ENCODE measurements at regions not wholly inside any gene's neighbourhood (a gene's known extent, or its start where the extent isn't known, plus 50 kb on each side); places are given as distances from the start of the nearest gene placed in this dataset.

DNA sequence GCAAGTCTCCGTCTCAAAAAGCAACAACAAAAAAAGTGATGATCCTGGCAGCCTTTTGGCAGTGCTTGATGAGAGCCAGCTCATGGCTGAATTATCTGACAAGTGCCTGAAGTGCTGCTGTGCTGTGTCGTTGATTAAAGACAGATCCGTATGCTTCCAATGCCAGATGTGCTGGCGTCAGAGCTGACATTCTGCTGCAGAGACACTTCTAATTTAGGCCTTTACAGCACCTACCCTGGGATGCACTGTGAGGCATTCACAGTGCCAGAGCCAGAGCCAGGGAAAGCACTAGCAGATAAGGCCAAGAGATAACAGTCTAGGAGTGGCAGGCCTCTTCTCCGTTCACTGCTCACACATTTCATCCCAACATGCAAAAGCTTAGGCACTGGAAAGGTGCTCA lies 995.5 kb downstream of the RAB28 start:
- TF ChIP-seq, protein P1, sequence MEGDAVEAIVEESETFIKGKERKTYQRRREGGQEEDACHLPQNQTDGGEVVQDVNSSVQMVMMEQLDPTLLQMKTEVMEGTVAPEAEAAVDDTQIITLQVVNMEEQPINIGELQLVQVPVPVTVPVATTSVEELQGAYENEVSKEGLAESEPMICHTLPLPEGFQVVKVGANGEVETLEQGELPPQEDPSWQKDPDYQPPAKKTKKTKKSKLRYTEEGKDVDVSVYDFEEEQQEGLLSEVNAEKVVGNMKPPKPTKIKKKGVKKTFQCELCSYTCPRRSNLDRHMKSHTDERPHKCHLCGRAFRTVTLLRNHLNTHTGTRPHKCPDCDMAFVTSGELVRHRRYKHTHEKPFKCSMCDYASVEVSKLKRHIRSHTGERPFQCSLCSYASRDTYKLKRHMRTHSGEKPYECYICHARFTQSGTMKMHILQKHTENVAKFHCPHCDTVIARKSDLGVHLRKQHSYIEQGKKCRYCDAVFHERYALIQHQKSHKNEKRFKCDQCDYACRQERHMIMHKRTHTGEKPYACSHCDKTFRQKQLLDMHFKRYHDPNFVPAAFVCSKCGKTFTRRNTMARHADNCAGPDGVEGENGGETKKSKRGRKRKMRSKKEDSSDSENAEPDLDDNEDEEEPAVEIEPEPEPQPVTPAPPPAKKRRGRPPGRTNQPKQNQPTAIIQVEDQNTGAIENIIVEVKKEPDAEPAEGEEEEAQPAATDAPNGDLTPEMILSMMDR (conservative IDR thresholded peaks at IDR 0.05; ENCODE audit: low read depth, low read length): no peak
- TF ChIP-seq POLR2A (IDR thresholded peaks at IDR 0.05; ENCODE audit: low read depth, low read length): no peak
- TF ChIP-seq, protein P2, sequence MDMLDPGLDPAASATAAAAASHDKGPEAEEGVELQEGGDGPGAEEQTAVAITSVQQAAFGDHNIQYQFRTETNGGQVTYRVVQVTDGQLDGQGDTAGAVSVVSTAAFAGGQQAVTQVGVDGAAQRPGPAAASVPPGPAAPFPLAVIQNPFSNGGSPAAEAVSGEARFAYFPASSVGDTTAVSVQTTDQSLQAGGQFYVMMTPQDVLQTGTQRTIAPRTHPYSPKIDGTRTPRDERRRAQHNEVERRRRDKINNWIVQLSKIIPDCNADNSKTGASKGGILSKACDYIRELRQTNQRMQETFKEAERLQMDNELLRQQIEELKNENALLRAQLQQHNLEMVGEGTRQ (IDR thresholded peaks at IDR 0.05; ENCODE audit: low read depth, low read length): no peak
- TF ChIP-seq BHLHE40 (IDR thresholded peaks at IDR 0.05; ENCODE audit: low read depth, low read length): no peak
- TF ChIP-seq SMC3 (IDR thresholded peaks at IDR 0.05; ENCODE audit: low read depth, low read length): no peak
- no peak for TF ChIP-seq MAFK (IDR thresholded peaks at IDR 0.05; ENCODE audit: low read depth, low read length)
- TF ChIP-seq RFX5 (IDR thresholded peaks at IDR 0.05; ENCODE audit: low read depth, low read length): no peak
- TF ChIP-seq FOS (IDR thresholded peaks at IDR 0.05; ENCODE audit: low read depth, low read length): no peak
- TF ChIP-seq NFE2L2 (IDR thresholded peaks at IDR 0.05; ENCODE audit: low read depth, low read length): no peak
